ENCODE measurements at regions not wholly inside any gene's neighbourhood (a gene's known extent, or its start where the extent isn't known, plus 50 kb on each side); places are given as distances from the start of the nearest gene placed in this dataset.

DNA sequence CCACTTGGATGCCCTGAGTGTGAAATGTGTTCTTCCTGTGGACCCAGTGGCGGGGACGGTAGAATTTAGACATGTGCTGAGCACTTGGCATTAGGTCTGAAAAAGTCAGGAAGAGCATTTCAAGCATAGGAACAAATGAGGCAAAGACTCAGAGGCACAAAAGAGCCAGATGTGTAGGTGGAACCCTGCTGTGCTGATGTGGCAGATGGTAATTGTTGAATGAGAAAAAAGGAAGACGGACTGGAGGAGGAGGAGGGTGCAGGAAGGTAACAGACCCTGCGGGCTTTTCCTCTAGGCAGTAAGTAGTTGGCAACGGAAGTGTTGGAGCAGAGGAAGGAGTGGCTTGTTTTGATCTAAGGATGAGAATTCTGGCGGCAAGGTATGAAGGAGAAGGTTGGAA lies 985.8 kb downstream of the TBC1D22A start:
- TF ChIP-seq, protein P1, sequence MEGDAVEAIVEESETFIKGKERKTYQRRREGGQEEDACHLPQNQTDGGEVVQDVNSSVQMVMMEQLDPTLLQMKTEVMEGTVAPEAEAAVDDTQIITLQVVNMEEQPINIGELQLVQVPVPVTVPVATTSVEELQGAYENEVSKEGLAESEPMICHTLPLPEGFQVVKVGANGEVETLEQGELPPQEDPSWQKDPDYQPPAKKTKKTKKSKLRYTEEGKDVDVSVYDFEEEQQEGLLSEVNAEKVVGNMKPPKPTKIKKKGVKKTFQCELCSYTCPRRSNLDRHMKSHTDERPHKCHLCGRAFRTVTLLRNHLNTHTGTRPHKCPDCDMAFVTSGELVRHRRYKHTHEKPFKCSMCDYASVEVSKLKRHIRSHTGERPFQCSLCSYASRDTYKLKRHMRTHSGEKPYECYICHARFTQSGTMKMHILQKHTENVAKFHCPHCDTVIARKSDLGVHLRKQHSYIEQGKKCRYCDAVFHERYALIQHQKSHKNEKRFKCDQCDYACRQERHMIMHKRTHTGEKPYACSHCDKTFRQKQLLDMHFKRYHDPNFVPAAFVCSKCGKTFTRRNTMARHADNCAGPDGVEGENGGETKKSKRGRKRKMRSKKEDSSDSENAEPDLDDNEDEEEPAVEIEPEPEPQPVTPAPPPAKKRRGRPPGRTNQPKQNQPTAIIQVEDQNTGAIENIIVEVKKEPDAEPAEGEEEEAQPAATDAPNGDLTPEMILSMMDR (conservative IDR thresholded peaks at IDR 0.05; ENCODE audit: low read depth, low read length), result no peak
- TF ChIP-seq EZH2 (IDR thresholded peaks at IDR 0.05; ENCODE audit: low read length, unreplicated experiment) (no peak), EZH2phosphoT487 (IDR thresholded peaks at IDR 0.05; ENCODE audit: borderline replicate concordance, low read length) (no peak)

All from PC-3 (cell line).